ENCODE measurements at regions not wholly inside any gene's neighbourhood (a gene's known extent, or its start where the extent isn't known, plus 50 kb on each side); places are given as distances from the start of the nearest gene placed in this dataset.

GRCh38 chr3:193928354-193929209, 207.4 kb upstream of the HES1 start:
- H3K4me1 ChIP-seq (ENCODE audit: insufficient read depth), result no peaks in the 10 kb centered on the region
- H2AFZ ChIP-seq, result no peak overlapping the region
- no peaks in the 10 kb centered on the region for H3K36me3 ChIP-seq (replicated peaks; ENCODE audit: insufficient read depth, low read depth)
- no peaks in the 10 kb centered on the region for H4K20me1 ChIP-seq (ENCODE audit: insufficient read depth, poor library complexity, severe bottlenecking)
- no peak overlapping the region for H3K27ac ChIP-seq
- no peaks in the 10 kb centered on the region for H3K79me2 ChIP-seq
- H3K9me2 ChIP-seq (replicated peaks; ENCODE audit: insufficient read depth), result no peaks in the 10 kb centered on the region
- peak; percentile 29 for DNase-seq (ENCODE audit: low spot score)
- WGBS (ENCODE audit: low lambda C conversion rate, missing lambda C conversion rate), result 71% methylated on average over 7 of the region's 7 CpGs
- H3K27me3 ChIP-seq, result no peaks in the 10 kb centered on the region
- TF ChIP-seq CTCF (IDR thresholded peaks at IDR 0.05; ENCODE audit: poor library complexity), result no peak
- TF ChIP-seq EZH2phosphoT487 (IDR thresholded peaks at IDR 0.05; ENCODE audit: low read depth, severe bottlenecking, unreplicated experiment), result no peak
- no peak for TF ChIP-seq EZH2 (IDR thresholded peaks at IDR 0.05; ENCODE audit: borderline replicate concordance)
- H3K4me2 ChIP-seq, result no peak overlapping the region
- no peak overlapping the region for H3K4me3 ChIP-seq
- no peaks in the 10 kb centered on the region for H3K9me3 ChIP-seq (ENCODE audit: low read depth)

DNA sequence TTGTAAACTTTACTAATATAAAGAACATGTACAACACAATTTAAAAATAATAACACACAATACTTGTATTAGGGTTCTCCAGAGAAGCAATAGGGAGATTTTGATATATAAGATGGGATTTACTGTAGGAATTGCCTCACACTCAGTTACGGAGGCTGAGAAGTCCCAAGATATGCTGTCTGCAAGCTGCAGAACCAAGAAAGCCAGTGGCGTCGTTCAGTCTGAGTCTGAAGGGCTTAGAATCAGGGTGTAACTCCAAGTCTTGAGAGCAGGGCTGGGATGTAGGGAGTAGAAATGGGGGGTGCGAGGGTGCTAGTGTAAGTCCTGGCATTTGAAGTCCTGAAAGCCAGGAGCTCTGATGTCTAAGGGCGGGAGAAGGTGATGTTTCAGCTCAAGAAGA, 206.6 kb upstream of the HES1 start:
- no peaks in the 10 kb centered on the region for H4K20me1 ChIP-seq (ENCODE audit: insufficient read depth, poor library complexity, severe bottlenecking)
- H3K27ac ChIP-seq, result peak overlapping the region; percentile 17
- no peaks in the 10 kb centered on the region for H3K27me3 ChIP-seq
- no peaks in the 10 kb centered on the region for H3K4me1 ChIP-seq (ENCODE audit: insufficient read depth)
- DNase-seq (ENCODE audit: low spot score), result no peak
- no peak overlapping the region for H3K4me2 ChIP-seq
- H3K9me3 ChIP-seq (ENCODE audit: low read depth), result no peaks in the 10 kb centered on the region
- 82% methylated on average over 5 of the region's 5 CpGs for WGBS (ENCODE audit: low lambda C conversion rate, missing lambda C conversion rate)
- H3K4me3 ChIP-seq, result no peak overlapping the region
- H3K36me3 ChIP-seq (replicated peaks; ENCODE audit: insufficient read depth, low read depth), result no peaks in the 10 kb centered on the region
- H3K9me2 ChIP-seq (replicated peaks; ENCODE audit: insufficient read depth), result no peaks in the 10 kb centered on the region
- H2AFZ ChIP-seq, result no peak overlapping the region
- no peak for TF ChIP-seq EZH2 (IDR thresholded peaks at IDR 0.05; ENCODE audit: borderline replicate concordance)
- no peak for TF ChIP-seq CTCF (IDR thresholded peaks at IDR 0.05; ENCODE audit: poor library complexity)
- no peak for TF ChIP-seq EZH2phosphoT487 (IDR thresholded peaks at IDR 0.05; ENCODE audit: low read depth, severe bottlenecking, unreplicated experiment)
- H3K79me2 ChIP-seq, result no peaks in the 10 kb centered on the region

DNA sequence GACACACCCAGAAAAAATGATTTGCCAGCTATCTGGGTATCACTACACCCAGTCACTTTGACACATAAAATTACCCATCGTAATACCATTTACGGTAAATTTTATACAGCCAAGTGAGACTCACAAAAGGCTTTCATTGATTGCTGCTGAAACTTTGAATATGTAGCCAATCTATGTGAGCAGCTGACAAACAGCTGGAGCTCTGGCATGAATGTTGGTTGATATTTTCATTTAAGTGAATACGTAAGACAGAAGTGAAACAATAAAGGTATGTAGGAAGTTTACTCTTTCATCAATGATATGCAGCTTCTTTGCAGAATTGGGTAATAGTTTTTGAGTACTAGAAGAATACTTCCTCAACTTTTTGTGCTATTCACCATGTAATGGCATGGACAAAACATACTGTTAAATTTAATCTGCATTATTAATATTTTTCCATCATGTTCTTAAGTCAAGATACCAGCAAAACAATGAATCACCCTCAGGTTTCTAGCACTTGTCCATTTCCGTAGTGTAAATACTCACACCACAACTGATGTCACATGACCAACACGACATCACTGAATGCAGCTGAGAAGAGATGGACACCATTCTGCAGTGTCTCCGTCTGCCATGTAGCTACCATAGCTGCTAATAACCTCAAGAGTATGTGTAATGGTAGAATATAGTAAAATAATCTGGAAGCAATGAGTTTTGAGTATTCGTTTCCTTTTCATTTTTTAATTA, 205.9 kb upstream of the HES1 start:
- no peaks in the 10 kb centered on the region for H3K27me3 ChIP-seq
- no peak overlapping the region for H2AFZ ChIP-seq
- no peak overlapping the region for H3K27ac ChIP-seq
- no peaks in the 10 kb centered on the region for H3K4me1 ChIP-seq (ENCODE audit: insufficient read depth)
- no peaks in the 10 kb centered on the region for H4K20me1 ChIP-seq (ENCODE audit: insufficient read depth, poor library complexity, severe bottlenecking)
- H3K9me3 ChIP-seq (ENCODE audit: low read depth), result no peaks in the 10 kb centered on the region
- H3K4me3 ChIP-seq, result no peak overlapping the region
- TF ChIP-seq CTCF (IDR thresholded peaks at IDR 0.05; ENCODE audit: poor library complexity) (no peak), EZH2phosphoT487 (IDR thresholded peaks at IDR 0.05; ENCODE audit: low read depth, severe bottlenecking, unreplicated experiment) (no peak), EZH2 (IDR thresholded peaks at IDR 0.05; ENCODE audit: borderline replicate concordance) (no peak)
- DNase-seq (ENCODE audit: low spot score), result no peak
- H3K4me2 ChIP-seq, result no peak overlapping the region
- no peaks in the 10 kb centered on the region for H3K79me2 ChIP-seq
- no peaks in the 10 kb centered on the region for H3K9me2 ChIP-seq (replicated peaks; ENCODE audit: insufficient read depth)
- H3K36me3 ChIP-seq (replicated peaks; ENCODE audit: insufficient read depth, low read depth), result no peaks in the 10 kb centered on the region
- 94% methylated on average over 7 of the region's 7 CpGs for WGBS (ENCODE audit: low lambda C conversion rate, missing lambda C conversion rate)

All from hepatocyte (in vitro differentiated cells).